ENCODE measurements at regions not wholly inside any gene's neighbourhood (a gene's known extent, or its start where the extent isn't known, plus 50 kb on each side); places are given as distances from the start of the nearest gene placed in this dataset.

DNA sequence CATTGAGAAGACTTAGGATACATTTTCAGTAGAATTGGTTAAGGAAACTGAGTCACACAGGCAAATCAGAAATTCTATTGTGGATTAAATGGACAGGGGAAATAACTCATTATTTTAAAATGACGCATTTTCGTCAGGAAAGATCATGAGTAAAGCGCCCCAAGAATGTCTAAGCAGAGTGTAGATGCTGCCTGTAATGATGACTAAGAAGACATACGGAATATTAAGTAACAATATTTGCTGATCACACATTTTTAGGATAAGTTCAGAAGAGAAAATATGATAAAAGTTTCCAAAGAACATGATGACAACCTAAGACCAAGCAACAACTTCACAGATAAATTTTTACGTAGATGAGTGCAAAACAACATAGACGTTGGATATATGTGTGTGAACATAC, 596.3 kb upstream of the TENM3 start:
- TF ChIP-seq RFX5 (IDR thresholded peaks at IDR 0.05; ENCODE audit: low read depth, low read length) (no peak), HDAC6 (IDR thresholded peaks at IDR 0.05; ENCODE audit: low read depth, low read length) (no peak), JUN (CRISPR knock-in tag; IDR thresholded peaks at IDR 0.05) (no peak), KAT7 (CRISPR knock-in tag; IDR thresholded peaks at IDR 0.05; ENCODE audit: borderline replicate concordance) (no peak), SUZ12 (IDR thresholded peaks at IDR 0.05; ENCODE audit: low read depth, low read length) (no peak)
- TF ChIP-seq, protein P1, sequence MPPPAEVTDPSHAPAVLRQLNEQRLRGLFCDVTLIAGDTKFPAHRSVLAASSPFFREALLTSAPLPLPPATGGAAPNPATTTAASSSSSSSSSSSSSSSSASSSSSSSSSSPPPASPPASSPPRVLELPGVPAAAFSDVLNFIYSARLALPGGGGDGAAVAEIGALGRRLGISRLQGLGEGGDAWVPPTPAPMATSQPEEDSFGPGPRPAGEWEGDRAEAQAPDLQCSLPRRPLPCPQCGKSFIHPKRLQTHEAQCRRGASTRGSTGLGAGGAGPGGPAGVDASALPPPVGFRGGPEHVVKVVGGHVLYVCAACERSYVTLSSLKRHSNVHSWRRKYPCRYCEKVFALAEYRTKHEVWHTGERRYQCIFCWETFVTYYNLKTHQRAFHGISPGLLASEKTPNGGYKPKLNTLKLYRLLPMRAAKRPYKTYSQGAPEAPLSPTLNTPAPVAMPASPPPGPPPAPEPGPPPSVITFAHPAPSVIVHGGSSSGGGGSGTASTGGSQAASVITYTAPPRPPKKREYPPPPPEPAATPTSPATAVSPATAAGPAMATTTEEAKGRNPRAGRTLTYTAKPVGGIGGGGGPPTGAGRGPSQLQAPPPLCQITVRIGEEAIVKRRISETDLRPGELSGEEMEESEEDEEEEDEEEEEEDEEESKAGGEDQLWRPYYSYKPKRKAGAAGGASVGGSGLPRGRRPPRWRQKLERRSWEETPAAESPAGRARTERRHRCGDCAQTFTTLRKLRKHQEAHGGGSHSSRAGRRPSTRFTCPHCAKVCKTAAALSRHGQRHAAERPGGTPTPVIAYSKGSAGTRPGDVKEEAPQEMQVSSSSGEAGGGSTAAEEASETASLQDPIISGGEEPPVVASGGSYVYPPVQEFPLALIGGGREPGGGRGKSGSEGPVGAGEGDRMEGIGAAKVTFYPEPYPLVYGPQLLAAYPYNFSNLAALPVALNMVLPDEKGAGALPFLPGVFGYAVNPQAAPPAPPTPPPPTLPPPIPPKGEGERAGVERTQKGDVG (CRISPR knock-in tag; IDR thresholded peaks at IDR 0.05; ENCODE audit: borderline replicate concordance), result no peak
- TF ChIP-seq, protein P2, sequence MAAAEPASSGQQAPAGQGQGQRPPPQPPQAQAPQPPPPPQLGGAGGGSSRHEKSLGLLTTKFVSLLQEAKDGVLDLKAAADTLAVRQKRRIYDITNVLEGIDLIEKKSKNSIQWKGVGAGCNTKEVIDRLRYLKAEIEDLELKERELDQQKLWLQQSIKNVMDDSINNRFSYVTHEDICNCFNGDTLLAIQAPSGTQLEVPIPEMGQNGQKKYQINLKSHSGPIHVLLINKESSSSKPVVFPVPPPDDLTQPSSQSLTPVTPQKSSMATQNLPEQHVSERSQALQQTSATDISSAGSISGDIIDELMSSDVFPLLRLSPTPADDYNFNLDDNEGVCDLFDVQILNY (CRISPR knock-in tag; conservative IDR thresholded peaks at IDR 0.05), result no peak

Measured in HepG2 (cell line).